GM12892 (cell line): ENCODE measurements at regions not wholly inside any gene's neighbourhood (a gene's known extent, or its start where the extent isn't known, plus 50 kb on each side); places are given as distances from the start of the nearest gene placed in this dataset.
"Not testable (repeated sequence)": the region's sequence is repeated elsewhere in the genome, so short reads cannot be mapped to it uniquely, and the experiment has no call there.

ENCODE experiments used
- DNase-seq: peaks from one replicate; pipeline ENCODE4 v3.0.0; 2011; ENCODE audit not compliant: insufficient read length
- FAIRE-seq: peaks from 2 replicates; lab custom pipeline; 2011; peaks lifted over from hg19 to GRCh38; lab: Jason Lieb, UNC
- POLR2A ChIP-seq: IDR thresholded peaks from 2 replicates; pipeline ENCODE4 v1.6.1; 2011; ENCODE audit warnings: low read depth, low read length, control low read depth
- POLR2AphosphoS5 ChIP-seq: IDR thresholded peaks from 2 replicates; pipeline ENCODE4 v1.6.1; 2011; ENCODE audit warnings: low read depth, low read length, control low read depth
- TAF1 ChIP-seq: IDR thresholded peaks from 2 replicates; pipeline ENCODE4 v1.6.1; 2011; ENCODE audit warnings: low read depth, mild to moderate bottlenecking, control low read depth, low read length, borderline replicate concordance

DNA sequence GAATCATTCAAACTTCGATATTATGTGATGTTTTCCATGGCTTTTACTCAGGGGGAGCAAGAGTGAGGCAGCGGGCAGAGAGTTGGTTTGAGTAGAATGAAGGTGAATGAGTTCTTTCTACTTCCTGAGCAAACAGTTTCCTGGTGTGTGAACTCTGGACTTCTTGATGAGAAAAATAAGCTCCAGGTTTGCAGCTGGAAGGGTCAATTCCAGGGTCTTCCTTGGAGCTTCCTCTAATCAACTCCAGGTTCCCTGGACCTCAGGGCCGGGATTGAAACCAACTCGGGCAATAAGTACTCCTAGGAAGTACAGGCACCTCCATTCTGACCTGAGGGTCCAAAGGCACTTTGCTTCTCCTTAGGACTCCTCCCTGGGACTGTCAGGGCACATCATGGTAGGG lies 243.6 kb upstream of the ONECUT1 start:
- DNase-seq = no peak
- no peak for TF ChIP-seq POLR2AphosphoS5
- no peak for TF ChIP-seq POLR2A
- TF ChIP-seq TAF1 = no peak
- FAIRE-seq = no peak

DNA sequence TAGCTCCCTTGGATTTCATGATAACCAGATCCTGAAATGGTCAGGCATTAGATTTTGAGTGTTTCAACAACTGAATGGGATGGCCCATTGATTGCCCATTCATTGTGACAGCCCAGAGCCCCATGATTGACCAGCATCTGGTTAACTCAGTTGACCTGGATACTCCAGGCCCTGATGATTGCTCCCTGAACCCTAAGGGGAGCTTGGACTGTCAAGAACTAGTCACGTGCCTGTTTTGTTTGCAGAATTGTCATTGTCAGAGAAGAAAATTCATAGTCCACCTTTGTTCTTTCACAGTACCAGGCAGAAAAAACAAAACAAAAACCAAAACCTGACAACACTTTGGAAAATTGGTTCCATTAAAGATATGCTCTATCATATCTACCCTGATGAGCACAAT lies 241.3 kb upstream of the ONECUT1 start:
- FAIRE-seq (no peak), DNase-seq (no peak)
- TF ChIP-seq POLR2A (no peak), TAF1 (no peak)

DNA sequence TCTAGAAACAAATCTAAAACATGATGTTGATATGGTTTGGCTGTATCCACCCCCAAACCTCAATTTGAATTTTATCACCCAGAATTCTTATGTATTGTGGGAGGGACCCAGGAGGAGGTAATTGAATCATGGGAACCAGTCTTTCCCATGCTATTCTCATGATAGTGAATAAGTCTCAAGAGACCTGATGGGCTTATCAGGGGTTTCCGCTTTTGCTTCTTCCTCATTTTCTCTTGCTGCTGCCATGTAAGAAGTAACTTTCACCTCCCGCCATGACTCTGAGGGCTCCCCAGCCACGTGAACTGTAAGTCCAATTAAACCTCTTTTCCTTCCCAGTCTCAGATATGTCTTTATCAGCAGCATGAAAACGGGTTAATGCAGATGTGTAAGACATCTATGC lies 232.7 kb upstream of the ONECUT1 start:
- TF ChIP-seq POLR2A = no peak
- no peak for TF ChIP-seq TAF1
- TF ChIP-seq POLR2AphosphoS5 = no peak
- DNase-seq (no peak), FAIRE-seq (no peak)

DNA sequence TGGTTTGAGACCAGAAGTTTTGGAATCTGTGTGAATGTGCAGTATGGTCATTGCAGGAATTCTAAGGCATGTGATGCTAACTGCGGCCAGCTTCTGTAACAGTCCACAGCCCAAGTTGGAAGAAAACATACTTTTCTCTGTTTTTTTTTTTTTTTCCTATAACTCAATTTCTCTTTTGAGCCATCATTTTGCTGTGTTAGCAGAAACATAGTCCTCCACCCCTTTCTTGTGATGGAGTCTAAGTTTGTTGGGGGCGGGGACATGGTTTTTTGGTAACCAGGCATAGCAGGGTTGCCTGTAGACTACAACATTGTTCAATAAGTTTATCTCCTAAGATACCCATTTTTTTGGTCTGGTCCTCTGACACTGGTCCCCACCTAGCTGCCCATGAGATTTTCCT lies 223.2 kb upstream of the ONECUT1 start:
- TF ChIP-seq POLR2A (no peak), POLR2AphosphoS5 (no peak), TAF1 (no peak)
- DNase-seq = no peak
- FAIRE-seq = no peak

DNA sequence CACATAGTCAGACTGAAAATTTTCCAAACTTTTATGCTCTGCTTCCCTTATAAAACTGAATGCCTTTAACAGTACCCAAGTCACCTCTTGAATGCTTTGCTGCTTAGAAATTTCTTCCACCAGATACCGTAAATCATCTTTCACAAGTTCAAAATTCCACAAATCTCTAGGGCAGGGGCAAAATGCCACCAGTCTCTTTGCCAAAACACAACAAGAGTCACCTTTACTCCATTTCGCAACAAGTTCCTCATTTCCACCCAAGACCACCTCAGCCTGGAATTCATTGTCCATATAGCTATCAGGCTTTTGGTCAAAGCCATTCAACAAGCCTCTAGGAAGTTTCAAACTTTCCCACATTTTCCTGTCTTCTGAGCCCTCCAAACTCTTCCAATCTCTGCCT lies 221.6 kb upstream of the ONECUT1 start:
- DNase-seq, FAIRE-seq: not testable (repeated sequence)

DNA sequence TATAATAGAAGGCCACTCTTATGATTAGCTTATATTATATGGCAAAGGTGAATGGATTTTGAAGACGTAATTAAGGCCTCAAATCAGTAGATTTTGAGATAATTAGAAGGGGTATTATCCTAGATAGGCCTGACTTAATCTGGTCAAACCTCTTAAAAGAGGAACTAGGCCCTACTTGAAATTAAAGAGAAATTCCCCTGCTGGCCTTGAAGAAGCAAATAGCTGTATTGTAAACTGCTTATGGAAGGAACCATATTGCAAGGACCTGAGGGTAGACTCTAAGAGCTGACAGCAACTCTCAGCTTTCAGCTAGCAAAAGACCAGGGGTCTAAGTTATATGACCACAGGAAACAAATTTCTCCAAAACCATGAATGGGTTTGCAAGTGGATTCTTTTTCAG lies 219.0 kb upstream of the ONECUT1 start:
- DNase-seq (no peak), FAIRE-seq (no peak)
- TF ChIP-seq POLR2AphosphoS5 (no peak), POLR2A (no peak), TAF1 (no peak)

DNA sequence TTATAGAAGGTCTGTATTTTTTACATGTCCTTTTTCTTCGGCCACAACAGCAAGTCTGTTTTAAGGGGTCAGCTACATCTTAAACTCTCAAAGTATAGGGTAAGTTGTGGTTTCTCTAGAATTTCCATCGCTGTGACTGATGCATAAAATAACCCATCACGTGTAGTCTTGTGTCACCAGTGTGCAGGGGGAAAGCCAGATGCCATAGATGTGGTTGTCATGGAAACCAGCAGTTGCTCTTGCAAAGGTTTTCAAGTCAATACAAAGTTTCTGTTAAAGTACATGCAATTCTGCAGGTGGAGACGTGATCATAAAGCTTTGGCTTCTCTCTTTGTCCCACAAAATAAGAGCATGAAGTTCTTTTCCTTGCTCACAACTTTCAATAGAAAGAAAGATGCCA lies 210.3 kb upstream of the ONECUT1 start:
- DNase-seq (no peak), FAIRE-seq (no peak)
- TF ChIP-seq POLR2AphosphoS5 = no peak

DNA sequence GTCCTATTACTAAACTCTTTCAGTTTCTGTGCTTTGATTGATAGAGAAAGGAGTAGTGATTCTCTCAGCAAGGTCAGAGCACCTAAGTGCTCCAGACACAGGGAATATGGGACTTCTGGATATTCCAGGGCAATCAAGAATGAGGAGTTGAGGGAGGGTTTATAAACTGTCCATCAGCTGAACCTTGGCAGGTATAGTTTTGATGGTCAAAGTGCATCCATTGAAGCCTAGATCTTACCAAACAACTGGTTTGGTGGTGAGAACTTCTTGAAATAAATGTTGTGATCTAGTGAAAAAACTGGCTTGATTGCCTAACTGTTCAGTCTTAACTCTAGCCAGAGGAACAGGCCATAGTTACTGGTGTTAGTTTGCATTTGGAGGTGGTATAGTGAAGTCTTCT lies 207.0 kb upstream of the ONECUT1 start:
- TF ChIP-seq TAF1 = no peak
- TF ChIP-seq POLR2AphosphoS5 = no peak
- no peak for TF ChIP-seq POLR2A
- DNase-seq = no peak
- no peak for FAIRE-seq

DNA sequence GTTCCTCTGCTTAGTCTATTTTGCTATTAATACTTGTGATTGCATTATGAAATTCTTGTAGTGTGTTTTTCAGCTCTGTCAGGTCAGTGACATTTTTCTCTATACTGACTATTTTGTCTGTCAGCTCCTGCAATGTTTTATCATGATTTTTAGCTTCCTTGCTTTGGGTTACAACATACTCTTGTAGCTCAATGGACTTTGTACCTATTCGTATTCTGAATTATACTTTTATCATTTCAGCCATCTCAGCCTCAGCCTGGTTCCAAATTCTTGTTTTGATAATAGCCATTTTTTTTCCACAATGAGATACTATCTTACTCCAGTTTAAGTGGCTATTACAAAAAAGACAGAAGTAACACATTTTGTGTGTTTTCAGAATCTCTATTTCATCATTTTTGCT lies 204.2 kb upstream of the ONECUT1 start:
- FAIRE-seq = no peak

DNA sequence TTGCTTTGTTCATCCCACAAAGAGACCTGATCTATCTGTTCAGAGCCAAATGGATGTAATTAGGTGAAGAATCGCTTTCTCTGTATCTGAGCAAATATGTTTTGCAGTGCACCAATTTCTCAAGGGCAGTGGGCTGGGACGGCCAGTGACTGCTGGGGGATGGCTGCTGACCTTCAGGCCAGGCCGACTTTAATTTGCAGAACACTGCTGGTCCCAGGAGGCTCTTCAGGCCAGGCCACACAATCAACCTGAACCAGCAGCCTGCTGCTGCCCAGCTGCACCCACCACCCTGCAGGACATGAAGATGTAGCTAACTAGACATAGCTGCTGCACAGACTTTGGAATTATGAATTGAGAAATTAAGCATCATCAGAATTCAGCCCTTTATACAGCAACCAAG lies 194.4 kb upstream of the ONECUT1 start:
- DNase-seq = no peak
- TF ChIP-seq POLR2AphosphoS5 = no peak
- TF ChIP-seq TAF1 = no peak
- no peak for TF ChIP-seq POLR2A
- FAIRE-seq = no peak

More for the DNA sequence above, 204.2 kb upstream of the ONECUT1 start:
- TF ChIP-seq POLR2AphosphoS5 = no peak
- TF ChIP-seq POLR2A = no peak
- no peak for TF ChIP-seq TAF1
- no peak for DNase-seq

DNA sequence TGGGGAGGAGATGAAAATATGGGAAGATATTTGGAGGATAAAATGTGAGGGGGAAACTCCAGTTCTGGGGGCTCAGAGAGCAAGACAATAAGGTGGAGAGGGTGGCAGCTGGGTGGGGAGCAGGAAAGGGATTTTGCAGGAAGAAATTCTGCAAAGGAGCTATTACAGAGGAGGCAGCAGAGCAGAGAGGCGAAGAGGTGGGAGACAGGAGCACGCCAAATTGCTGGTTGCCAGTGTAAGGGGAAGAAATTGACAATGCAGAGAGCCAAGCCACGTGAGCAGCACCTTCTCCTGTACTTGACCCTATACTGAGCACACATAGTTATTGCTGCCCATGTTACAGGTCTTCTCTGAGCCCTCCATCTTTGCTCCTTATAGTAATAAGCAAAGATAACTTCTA lies 190.3 kb upstream of the ONECUT1 start:
- no peak for TF ChIP-seq POLR2A
- TF ChIP-seq TAF1 = no peak
- no peak for TF ChIP-seq POLR2AphosphoS5
- no peak for DNase-seq
- no peak for FAIRE-seq

DNA sequence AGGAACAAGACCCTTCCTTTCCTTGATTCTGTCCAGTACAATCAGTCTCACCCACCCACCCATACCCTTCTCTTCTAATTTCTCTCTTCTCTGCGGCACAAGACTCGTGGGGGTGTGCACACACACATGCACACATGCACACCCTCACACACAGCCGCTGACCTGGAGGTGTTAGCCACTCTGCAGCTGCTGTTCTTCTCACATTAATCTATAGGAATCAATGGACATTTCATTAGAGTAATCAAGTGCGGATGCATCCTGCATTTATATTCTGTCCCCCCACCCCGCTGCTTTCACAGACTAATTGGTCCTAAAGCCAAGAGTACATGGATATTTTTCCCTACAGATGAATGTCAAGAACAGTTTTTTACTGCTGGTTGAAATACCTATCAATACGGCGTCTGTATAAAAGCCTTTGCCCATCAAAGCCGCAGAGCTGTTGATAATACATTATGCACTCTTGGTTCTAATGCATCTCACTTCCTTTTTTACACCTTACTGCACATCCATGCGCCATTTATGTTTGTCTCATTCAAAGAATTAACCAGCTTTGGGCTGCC lies 186.5 kb upstream of the ONECUT1 start:
- no peak for TF ChIP-seq POLR2AphosphoS5
- no peak for FAIRE-seq
- DNase-seq = no peak

DNA sequence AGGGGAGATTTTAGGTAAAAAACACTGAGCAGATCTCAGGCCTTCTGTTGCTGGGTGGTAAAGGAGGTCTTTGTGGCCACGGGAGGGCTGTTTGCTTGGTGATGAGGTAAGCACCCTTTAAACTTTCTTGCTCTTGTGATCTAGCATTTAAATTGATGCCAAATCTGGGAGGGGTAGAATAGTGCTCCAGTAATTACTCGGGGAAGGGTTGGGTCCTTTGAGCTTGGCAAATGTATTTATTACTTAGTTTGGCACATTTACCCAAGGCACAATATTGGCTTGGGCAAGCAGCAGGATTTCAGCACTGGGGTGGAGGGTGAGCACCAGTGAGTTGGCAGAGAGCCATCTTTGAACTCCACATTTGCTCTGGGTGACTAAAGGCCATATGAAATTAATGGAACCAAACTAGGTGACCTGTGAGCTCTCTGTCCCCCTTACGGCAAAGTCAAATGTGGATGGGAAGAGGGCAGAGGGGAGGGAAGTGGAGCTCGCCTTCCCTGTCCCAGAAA lies 185.9 kb upstream of the ONECUT1 start:
- no peak for TF ChIP-seq POLR2AphosphoS5
- TF ChIP-seq TAF1 = no peak
- no peak for TF ChIP-seq POLR2A
- FAIRE-seq (no peak), DNase-seq (no peak)
